ENCODE measurements at regions not wholly inside any gene's neighbourhood (a gene's known extent, or its start where the extent isn't known, plus 50 kb on each side); places are given as distances from the start of the nearest gene placed in this dataset. TPM values are rescaled to one million over a fixed set of nuclear protein-coding genes. Genes with fewer than 3 reads are reported as not detected.

- WGBS (ENCODE audit: insufficient coverage), result no CpG with 5 or more reads among the region's 2 CpGs
- no peaks in the 10 kb centered on the region for H3K27me3 ChIP-seq (ENCODE audit: control insufficient read depth, insufficient read depth, low read length)
- H3K36me3 ChIP-seq (ENCODE audit: control insufficient read depth, insufficient read depth, low read length), result no peaks in the 10 kb centered on the region
- H3K27ac ChIP-seq (ENCODE audit: low read depth, low read length), result no peak overlapping the region
- peaks cover 3% of the 10 kb centered on the region for H3K4me1 ChIP-seq (ENCODE audit: control insufficient read depth, insufficient read depth, low read length)
- no peak for DNase-seq (ENCODE audit: low read depth in 4 of 6, low spot score in 6 of 6)
- no peak overlapping the region for H3K4me3 ChIP-seq (ENCODE audit: low read depth, low read length)
- no peaks in the 10 kb centered on the region for H3K9me3 ChIP-seq (ENCODE audit: control insufficient read depth, insufficient read depth, low read length)
These were observed 67.8 kb upstream of the SASH1 start for GRCh38 chr6:148274809-148275208.

DNA sequence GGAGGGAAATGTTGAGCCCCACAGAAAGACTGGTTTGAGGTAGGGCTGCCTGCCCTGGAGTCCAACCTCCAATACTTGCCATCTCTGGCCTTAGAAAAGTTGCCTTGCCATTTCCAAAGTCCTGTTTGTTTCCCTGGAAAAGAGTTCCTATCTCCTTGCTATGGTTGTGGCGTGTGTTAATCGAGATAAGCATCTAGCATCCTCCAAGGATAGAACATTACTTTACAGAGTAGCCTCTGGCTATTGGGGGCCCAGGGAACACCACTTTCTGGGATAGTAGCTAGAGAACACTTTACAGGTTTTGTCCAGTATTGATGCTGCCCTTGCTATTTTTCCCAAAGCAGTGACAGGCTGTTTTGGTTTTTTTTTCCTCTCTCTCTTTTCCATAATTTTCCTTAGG is 57.4 kb upstream of the SASH1 start:
- no peak for DNase-seq (ENCODE audit: low read depth in 4 of 6, low spot score in 6 of 6)
- Histone ChIP-seq H3K4me3 (ENCODE audit: low read depth, low read length) (no peak overlapping the region), H3K27ac (ENCODE audit: low read depth, low read length) (no peak overlapping the region), H3K9me3 (ENCODE audit: control insufficient read depth, insufficient read depth, low read length) (no peaks in the 10 kb centered on the region), H3K27me3 (ENCODE audit: control insufficient read depth, insufficient read depth, low read length) (no peaks in the 10 kb centered on the region), H3K4me1 (ENCODE audit: control insufficient read depth, insufficient read depth, low read length) (peaks cover 8% of the 10 kb centered on the region), H3K36me3 (ENCODE audit: control insufficient read depth, insufficient read depth, low read length) (no peaks in the 10 kb centered on the region)
- no CpG with 5 or more reads among the region's 2 CpGs for WGBS (ENCODE audit: insufficient coverage)

GRCh38 chr6:148286563-148286962 is 56.1 kb upstream of the SASH1 start:
- Histone ChIP-seq H3K4me3 (ENCODE audit: low read depth, low read length) (no peak overlapping the region), H3K4me1 (ENCODE audit: control insufficient read depth, insufficient read depth, low read length) (peaks cover 8% of the 10 kb centered on the region), H3K27ac (ENCODE audit: low read depth, low read length) (no peak overlapping the region), H3K27me3 (ENCODE audit: control insufficient read depth, insufficient read depth, low read length) (no peaks in the 10 kb centered on the region), H3K9me3 (ENCODE audit: control insufficient read depth, insufficient read depth, low read length) (no peaks in the 10 kb centered on the region), H3K36me3 (ENCODE audit: control insufficient read depth, insufficient read depth, low read length) (no peaks in the 10 kb centered on the region)
- 100% methylated on average over 1 of the region's 5 CpGs for WGBS (ENCODE audit: insufficient coverage)
- no peak for DNase-seq (ENCODE audit: low read depth in 4 of 6, low spot score in 6 of 6)

DNA sequence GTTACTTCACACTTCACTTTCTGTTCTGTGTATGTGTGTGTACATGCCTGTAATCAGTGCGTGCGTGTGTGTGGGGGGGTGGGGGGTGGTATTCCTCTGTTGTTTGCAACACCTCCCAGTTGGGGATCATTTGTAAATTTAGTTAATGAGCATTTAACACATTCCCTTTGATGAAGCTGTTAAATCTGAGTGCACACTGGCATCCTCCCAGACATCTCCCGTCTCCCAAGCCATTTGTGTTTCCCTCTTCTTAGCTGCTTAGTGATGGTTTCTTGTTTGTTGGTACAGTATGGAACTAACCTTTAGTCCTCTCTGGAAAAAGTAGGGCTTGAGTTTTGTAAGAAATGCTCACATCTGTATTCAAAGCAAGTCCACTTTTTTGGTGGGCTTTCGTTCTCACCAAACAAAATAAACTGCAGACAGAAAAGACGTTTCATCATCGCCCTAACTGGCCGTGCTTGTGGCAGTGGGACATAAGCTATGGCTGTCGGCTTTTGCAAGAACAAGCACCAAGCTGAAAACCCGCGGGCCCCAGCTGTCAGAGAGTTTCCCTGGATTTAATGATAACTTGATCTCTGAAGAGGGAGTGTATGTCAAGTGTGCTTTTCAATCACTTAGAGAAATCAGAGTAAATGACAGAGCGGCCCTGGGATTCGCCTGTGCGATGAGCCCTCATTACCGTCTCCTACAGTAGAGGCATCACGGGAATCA is 54.9 kb upstream of the SASH1 start:
- peaks cover 12% of the 10 kb centered on the region for H3K4me1 ChIP-seq (ENCODE audit: control insufficient read depth, insufficient read depth, low read length)
- 18% methylated on average over 5 of the region's 15 CpGs for WGBS (ENCODE audit: insufficient coverage)
- no peak overlapping the region for H3K27ac ChIP-seq (ENCODE audit: low read depth, low read length)
- peak in 2 of 6 donors; percentile 72 to 85 for DNase-seq (ENCODE audit: low read depth in 4 of 6, low spot score in 6 of 6)
- H3K4me3 ChIP-seq (ENCODE audit: low read depth, low read length), result no peak overlapping the region
- no peaks in the 10 kb centered on the region for H3K36me3 ChIP-seq (ENCODE audit: control insufficient read depth, insufficient read depth, low read length)
- H3K9me3 ChIP-seq (ENCODE audit: control insufficient read depth, insufficient read depth, low read length), result no peaks in the 10 kb centered on the region
- no peaks in the 10 kb centered on the region for H3K27me3 ChIP-seq (ENCODE audit: control insufficient read depth, insufficient read depth, low read length)

- H3K36me3 ChIP-seq (ENCODE audit: control insufficient read depth, insufficient read depth, low read length), result no peaks in the 10 kb centered on the region
- DNase-seq (ENCODE audit: low read depth in 4 of 6, low spot score in 6 of 6), result peak in 1 of 6 donors; percentile 13
- no peaks in the 10 kb centered on the region for H3K27me3 ChIP-seq (ENCODE audit: control insufficient read depth, insufficient read depth, low read length)
- peak overlapping the region; percentile 57 for H3K27ac ChIP-seq (ENCODE audit: low read depth, low read length)
- H3K9me3 ChIP-seq (ENCODE audit: control insufficient read depth, insufficient read depth, low read length), result no peaks in the 10 kb centered on the region
- WGBS (ENCODE audit: insufficient coverage), result 60% methylated on average over 1 of the region's 4 CpGs
- peaks cover 19% of the 10 kb centered on the region for H3K4me1 ChIP-seq (ENCODE audit: control insufficient read depth, insufficient read depth, low read length)
- no peak overlapping the region for H3K4me3 ChIP-seq (ENCODE audit: low read depth, low read length)
These were observed 54.1 kb upstream of the SASH1 start for GRCh38 chr6:148288541-148288940.

DNA sequence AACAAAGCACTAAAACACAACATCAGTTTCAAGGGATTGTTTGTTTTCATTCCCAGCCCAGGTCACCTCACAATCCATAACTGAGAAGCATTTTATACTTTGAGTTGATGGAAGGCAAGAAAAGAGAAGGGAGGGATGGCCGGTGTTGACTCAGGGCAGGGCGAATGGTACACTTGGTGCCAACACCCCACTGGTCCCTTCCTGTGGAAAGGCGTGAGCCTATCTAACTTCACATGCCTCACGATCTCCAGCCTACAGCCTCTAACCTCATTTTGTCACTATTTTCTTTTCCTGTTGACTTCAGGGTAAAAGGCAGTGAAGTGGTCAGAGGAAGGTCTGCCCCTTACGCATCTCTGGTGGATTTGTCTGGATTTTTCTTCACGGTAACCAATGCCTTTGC is 53.5 kb upstream of the SASH1 start:
- H3K4me1 ChIP-seq (ENCODE audit: control insufficient read depth, insufficient read depth, low read length), result peaks cover 23% of the 10 kb centered on the region
- no peaks in the 10 kb centered on the region for H3K9me3 ChIP-seq (ENCODE audit: control insufficient read depth, insufficient read depth, low read length)
- no peaks in the 10 kb centered on the region for H3K36me3 ChIP-seq (ENCODE audit: control insufficient read depth, insufficient read depth, low read length)
- no peak for DNase-seq (ENCODE audit: low read depth in 4 of 6, low spot score in 6 of 6)
- no peaks in the 10 kb centered on the region for H3K27me3 ChIP-seq (ENCODE audit: control insufficient read depth, insufficient read depth, low read length)
- 75% methylated on average over 2 of the region's 6 CpGs for WGBS (ENCODE audit: insufficient coverage)
- no peak overlapping the region for H3K4me3 ChIP-seq (ENCODE audit: low read depth, low read length)
- H3K27ac ChIP-seq (ENCODE audit: low read depth, low read length), result peak overlapping the region; percentile 57

DNA sequence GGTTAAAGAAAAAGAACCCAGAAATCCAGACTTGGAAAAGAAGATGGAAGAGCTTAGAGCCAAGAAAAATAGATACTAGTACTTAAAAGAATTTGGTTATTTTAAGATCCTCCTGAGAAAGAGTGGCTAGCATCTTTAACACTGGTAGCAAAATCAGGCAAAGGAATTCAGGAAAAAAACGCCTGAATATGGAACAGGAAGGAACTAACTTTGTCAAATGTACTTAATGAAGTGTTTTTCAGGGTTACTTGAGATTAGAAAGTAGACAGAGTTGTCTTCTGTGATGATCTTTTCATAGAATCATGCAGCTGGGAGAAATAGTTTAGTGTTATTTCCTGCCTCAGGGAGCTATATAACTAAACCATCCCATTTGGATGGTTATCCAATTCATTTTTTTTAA is 50.8 kb upstream of the SASH1 start:
- DNase-seq (ENCODE audit: low read depth in 4 of 6, low spot score in 6 of 6), result peak in 1 of 6 donors; percentile 43
- H3K27ac ChIP-seq (ENCODE audit: low read depth, low read length), result peak overlapping the region; percentile 47
- H3K27me3 ChIP-seq (ENCODE audit: control insufficient read depth, insufficient read depth, low read length), result no peaks in the 10 kb centered on the region
- peaks cover 27% of the 10 kb centered on the region for H3K4me1 ChIP-seq (ENCODE audit: control insufficient read depth, insufficient read depth, low read length)
- no peaks in the 10 kb centered on the region for H3K36me3 ChIP-seq (ENCODE audit: control insufficient read depth, insufficient read depth, low read length)
- no peak overlapping the region for H3K4me3 ChIP-seq (ENCODE audit: low read depth, low read length)
- WGBS (ENCODE audit: insufficient coverage), result 86% methylated on average over 1 of the region's 1 CpG
- no peaks in the 10 kb centered on the region for H3K9me3 ChIP-seq (ENCODE audit: control insufficient read depth, insufficient read depth, low read length)

Small RNAs in the stretch of these regions (small RNA-seq; reads per million reads assigned to genes)
- gene RNU6-1222P (ENCODE audit: low replicate concordance), result not detected
